ENCODE measurements at regions not wholly inside any gene's neighbourhood (a gene's known extent, or its start where the extent isn't known, plus 50 kb on each side); places are given as distances from the start of the nearest gene placed in this dataset.

DNA sequence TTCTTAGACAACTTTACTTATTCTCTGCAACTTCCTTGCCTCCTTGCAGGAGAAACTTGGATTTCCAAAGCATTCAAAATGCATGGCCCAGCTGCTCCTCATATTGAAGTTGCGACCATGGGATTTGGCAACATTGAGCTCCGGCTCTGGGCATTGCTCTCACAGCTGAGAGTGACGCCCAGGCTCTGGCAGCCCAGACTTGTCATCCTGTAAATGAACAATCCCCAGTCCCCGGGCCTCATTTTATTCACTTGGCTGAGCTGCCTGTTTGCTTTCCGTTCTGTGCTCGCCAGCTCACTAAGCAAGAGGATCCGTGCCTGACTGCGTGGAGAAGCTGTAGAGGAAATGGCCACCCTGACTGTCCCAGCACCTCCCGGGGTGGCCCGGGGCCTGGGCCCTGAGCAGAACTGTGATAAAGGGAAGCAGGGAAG, 119.5 kb upstream of the CD93 start:
- no peak for DNase-seq (ENCODE audit: low read depth)

DNA sequence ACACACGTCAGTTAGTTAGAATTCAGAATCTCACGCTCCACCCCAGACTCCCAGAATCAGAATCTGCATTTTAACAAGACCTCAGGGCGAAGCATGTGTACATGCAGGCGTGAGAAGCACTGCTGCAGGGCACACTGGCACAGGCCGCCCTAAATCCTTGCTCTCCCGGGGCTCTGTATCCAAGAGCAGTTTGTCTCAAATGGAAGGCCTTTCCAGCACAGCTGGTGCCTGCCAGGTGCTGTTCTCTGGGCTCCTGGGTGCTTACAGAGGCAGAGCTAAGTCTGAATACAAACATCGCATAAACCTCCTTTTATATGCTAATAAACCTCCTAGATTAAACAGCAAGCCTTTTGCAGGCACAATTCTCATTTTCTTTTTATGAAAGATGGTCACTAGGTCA, 119.1 kb upstream of the CD93 start:
- no peak for DNase-seq (ENCODE audit: low read depth)

DNA sequence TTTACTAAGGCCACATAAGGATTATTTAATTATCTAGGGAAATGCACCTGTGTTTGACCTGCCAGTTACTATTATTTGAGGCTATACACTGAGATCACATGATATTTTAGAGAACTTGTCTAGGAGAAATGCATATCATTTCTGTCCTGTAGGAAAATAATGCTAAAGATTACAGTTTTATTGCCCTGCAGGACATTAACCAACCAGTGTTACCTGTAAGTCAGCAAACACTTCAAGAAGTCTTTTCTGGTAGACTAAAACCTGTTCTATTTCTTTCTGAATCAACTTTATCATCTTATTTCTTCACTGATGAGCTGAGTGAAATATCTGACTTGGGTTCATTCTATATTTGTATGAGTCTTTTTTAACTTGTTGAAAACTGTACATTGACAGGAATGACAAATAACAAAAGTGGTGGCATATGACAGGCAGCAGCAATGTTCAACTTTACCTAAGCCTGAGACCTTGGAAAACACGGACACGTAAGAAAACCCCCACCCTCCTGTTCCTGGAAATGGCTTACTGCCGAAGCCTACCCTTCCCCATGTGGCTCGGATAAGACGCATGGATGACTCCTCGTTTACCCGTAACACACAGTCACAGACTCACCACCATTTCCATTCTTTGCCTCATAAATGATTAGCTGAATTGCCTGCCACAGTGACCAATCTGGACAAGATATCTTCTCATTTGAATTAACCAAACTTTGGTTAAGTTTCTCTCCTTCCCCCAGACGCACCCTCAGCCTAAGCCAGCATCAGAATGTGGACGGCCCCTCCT, 118.0 kb upstream of the CD93 start:
- DNase-seq (ENCODE audit: low read depth), result no peak

DNA sequence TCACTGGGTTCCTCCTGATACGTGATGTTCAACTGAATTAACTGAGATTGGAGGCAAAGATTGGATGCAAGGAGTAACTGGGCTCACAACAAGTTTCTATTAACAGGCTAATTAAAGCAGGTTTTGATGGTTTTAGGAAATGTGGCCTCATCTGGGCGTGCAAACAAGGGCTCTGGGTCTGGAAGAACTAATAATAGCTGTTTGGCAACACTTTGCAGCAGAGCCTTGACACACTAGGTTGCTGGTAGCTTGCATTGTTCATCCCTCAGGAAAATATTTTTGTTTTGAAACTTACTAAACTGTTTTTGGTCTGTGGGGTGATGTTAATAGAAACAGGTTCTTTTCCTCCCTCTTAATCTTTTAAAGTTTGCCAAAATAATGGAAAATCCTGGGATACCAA, 117.2 kb upstream of the CD93 start:
- DNase-seq (ENCODE audit: low read depth), result no peak

DNA sequence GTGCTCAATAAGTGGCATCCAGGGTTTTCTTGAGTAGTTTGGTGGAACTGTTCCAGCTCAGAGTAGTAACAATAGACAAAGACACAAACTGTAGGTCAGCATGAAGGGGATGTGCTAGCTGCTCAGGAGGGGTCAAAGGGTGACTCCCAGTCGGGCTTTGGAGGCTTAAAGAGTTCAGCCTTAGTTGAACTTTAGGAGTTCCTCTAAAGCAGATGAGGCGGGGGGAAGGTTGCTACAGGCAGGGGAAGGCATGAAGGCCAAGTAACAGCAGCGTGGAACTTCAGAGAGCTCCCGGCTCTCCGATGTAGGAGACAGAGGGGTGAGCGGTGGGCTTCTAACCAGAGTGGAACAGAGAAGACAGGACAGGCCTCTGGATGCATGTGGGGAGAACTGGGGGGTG, 115.5 kb upstream of the CD93 start:
- DNase-seq (ENCODE audit: low read depth), result no peak

DNA sequence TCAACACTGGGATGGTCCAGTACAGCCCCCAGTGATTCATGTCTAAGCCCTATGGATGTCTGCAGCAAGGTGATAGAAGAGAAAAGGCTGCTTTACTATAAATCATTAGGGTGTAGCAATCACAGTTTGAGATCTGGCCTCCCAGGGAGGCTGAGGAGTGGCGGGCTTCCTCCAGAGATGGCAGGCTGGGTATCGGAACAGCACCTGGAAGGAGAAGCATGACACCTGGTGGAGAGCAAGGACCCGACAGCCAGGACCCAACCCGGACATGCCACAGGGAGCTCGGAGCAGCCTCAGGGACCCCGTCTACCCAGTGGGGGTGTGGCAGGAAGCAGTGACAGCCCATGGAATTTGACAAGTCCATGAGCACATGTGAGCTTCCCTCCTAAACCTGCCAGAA, 114.8 kb upstream of the CD93 start:
- DNase-seq (ENCODE audit: low read depth), result no peak

DNA sequence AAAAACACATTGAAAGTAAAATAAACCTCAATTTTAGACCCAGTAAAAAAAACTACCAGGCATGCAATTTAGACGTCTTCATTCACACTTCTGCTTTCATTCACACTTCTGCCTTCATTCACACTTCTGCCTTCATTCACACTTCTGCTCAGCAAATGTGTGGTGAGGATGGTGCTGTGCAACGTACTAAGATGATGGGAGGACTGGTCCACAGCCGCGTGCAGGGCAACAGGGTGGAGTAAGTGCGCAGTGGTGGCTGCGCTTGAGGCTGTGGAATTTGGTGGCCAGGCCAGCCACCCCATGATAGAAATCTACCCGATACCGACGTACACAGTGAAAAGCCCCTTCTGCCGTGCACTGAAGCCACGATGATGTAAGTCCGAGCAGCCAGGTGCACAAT, 114.3 kb upstream of the CD93 start:
- no peak for DNase-seq (ENCODE audit: low read depth)

DNA sequence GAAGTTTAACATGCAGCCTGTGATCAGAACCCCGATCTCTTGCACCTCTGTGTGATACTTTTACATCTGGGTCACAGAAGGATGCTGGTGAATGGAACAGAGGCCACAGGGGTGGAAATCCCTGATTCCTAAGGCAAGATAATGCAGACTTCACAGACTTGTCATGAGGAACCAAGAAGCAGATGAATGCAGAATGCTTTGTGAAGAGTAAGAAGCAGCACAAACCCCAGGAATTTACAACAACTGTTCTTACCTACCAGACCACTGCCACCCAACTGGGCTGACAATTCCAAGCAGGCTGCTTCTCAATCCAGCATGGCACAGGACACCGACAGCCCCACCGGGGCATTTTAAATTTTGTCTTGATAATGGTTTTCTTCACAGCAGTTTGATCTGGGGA, 113.2 kb upstream of the CD93 start:
- no peak for DNase-seq (ENCODE audit: low read depth)

DNA sequence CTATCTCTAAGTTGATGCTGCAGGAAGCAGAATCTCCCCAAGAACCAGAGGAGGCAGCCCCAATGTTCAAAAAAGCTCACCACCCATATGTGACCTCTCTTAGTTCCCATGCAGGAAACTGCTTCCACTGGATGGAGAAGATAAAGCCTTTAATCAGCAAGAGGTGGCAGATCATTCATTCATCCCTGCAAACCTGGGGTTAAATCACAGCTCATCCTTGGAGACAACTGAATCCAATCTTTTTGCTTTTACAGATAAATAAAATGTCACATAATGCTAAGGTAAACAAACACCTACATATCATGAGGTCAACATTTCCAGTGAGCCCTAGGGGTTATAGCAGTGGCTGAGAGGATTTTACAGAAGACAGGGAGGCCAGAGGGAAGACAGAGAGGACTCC, 112.7 kb upstream of the CD93 start:
- no peak for DNase-seq (ENCODE audit: low read depth)

DNA sequence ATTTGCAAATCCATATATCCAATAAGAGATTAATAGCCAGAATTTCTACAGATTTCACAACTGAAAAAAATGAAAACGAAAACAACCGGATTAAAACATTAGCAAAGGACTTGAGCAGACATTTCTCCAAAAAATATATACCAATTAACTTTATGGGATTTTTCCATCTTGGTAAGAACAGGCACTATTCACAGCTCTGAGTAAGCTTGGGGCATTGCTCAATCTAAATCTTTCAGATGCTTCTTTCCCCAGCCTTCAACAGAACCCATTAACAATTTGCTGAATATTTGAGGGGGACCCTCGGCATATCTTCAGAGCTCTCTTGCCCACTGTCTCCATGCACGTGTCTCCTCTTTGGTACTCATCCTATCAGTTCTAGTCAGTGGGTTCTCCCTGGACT, 111.7 kb upstream of the CD93 start:
- peak; percentile 9 for DNase-seq (ENCODE audit: low read depth)

DNA sequence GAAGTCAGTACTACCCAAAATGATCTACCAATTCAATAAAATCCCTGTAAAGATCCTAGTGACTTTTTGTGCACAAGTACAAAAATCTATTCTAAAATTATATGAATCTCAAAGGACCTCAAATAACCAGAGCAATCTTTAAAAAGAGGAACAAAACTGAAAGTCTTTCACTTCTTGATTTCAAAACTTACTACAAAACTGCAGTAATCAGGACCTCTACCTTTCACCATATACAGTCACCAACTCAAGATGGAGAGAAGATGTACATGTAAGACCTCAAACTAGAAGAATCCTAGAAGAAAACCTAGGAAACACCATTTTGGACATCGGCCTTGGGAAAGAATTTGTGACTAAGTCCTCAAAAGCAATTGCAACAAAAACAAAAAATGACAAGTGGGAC, 109.5 kb upstream of the CD93 start:
- DNase-seq (ENCODE audit: low read depth), result no peak

DNA sequence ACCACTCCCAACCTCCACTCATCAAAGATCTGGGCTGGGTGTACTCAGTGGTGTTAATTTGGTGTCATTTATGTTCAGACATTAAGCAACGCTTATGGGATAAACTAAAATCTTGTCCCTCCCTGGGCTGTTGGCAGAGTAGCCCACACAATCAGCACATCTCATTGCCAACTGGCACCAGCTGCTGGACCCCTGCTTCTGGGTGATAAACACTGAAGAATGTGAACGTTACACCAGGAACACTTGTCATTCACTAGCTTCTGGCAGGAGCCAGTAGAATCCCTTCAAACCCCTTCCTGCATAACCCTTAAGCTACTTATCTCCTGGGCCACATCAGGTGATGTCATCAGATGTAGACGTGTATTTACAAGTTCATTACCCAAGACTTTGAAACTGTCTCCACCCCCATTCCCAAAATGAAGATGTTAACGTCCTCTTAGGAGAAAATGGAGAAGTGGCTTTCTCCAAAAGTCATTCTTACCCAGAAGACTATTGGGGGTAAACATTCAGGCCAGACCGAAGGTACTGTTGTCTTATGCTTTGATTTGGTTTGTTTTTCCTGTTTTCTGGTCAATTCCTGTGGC, 107.8 kb upstream of the CD93 start:
- DNase-seq (ENCODE audit: low read depth), result peak; percentile 18

DNA sequence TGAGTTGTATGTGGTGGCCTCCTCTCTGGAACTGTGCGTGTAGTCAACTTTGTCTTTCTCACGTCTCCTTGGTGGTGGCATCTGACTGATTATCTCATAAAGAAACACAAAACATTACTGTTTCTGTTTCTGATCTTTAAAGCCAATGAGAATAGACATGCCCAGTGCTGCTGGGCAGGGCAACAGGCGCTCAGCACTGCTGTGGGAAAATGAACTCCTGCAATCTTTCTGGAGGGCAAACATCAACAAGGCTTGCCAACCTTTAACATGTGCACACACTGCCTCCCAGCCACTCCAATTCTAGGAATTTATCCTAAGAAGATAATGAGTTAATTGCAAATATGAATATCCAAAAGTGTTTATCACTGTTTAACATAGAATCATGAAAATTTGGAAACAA, 106.3 kb upstream of the CD93 start:
- DNase-seq (ENCODE audit: low read depth), result no peak

DNA sequence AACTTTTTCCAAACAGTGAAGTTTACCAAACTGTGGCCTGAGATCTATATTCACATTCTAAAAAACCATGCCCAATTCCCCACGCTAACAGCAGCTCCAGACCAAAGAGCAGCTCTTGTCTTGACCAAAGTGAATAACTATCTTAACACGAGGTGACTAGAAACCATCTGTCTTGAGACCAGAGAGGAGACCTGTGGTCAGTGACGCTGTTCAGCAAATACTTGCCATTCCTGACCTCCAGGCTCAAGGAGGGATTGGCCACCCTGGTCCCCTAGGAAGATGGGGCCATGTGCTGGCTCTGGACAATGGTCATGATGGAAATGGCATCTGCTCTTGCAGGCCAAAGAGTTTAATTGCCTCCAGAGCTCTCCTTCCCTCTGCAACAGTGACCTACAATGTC, 104.4 kb upstream of the CD93 start:
- peak; percentile 21 for DNase-seq (ENCODE audit: low read depth)

DNA sequence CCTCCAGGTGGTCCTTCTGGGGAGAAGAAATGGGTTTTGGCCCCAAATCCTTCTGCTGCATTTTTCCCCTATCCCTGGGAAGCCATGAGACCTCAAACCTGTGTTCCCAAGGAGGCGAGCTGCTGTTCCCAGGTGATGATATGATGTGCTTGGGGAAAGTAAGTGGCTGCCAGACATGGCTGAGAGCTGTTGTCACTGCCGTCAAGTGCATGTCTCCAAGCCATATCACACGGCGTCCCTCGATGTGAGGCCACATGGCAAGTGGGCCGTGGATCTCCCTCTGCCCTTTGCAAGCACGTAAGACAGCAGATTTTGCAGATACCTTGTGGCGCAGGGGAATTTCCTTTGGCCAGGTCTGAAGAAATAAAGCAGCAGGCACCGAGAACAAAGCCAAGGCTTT, 103.7 kb upstream of the CD93 start:
- DNase-seq (ENCODE audit: low read depth), result no peak

DNA sequence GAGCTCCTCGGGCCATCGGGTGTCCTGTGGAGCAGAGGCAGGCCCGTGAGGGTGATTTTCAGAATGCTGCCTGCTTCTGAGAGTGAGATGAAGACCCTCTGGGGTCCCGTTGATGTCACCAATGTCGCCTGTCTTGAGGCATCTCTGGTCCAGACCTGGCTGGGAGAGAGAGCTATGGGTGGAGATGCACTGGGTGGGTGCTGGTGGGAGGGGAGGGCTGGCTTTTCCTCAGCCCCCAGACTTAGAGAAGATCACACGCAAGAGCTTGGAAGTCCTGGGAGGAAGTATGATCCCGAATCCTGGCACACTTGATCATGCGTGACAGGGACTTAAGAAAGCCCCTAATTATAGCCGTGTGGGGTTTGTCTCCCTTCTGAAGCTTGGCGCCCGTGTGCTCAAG, 103.2 kb upstream of the CD93 start:
- DNase-seq (ENCODE audit: low read depth), result no peak

DNA sequence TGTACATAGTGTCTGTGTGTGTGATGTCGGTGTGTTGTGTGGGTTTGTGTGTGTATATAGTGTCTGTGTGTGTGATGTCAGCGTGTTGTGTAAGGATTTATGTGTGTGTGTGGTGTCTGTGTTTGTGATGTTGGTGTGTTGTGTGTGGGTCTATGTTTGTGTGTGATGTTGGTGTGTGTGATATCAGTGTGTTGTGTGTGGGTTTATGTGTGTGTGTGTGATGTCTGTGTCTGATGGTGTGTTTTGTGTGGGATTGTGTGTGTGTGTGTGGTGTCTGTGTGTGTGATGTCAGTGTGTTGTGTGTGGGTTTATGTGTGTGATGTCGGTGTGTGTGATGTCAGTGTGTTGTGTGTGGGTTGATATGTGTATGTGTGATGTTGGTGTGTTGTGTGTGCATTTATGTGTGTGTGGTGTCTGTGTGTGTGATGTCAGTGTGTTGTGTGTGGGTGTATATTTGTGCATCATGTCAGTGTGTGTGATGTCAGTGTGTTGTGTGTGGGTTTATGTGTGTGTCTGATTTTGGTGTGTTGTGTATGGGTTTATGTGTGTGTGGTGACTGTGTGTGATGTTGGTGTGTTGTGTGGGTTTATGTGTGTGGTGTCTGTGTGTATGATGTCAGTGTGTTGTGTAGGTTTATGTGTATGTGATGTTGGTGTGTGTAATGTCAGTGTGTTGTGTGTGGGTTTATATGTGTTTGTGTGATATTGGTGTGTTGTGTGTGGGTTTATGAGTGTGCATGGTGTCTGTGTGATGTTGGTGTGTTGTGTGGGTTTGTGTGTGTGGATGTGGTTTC, 102.4 kb upstream of the CD93 start:
- no peak for DNase-seq (ENCODE audit: low read depth)

DNA sequence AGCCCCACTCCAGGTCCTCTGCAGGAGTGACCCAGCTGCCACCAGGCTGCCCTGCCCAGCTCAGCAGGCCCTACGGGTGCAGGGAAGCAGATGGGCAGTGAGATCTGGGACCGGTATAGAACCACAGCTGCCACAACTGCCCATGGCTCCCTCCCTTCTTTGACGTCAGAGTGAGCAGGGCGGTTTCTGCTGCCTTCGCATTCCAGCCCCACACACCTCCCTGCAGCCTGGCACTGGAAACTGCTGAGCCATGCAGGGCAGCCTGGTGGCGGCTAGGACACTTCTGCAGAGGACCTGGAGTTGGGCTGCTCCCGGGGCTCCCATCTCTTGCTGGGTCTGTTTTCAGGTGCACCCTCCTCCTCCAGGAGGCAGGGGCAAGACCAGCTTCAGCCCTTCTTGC, 101.6 kb upstream of the CD93 start:
- DNase-seq (ENCODE audit: low read depth), result peak; percentile 83

DNA sequence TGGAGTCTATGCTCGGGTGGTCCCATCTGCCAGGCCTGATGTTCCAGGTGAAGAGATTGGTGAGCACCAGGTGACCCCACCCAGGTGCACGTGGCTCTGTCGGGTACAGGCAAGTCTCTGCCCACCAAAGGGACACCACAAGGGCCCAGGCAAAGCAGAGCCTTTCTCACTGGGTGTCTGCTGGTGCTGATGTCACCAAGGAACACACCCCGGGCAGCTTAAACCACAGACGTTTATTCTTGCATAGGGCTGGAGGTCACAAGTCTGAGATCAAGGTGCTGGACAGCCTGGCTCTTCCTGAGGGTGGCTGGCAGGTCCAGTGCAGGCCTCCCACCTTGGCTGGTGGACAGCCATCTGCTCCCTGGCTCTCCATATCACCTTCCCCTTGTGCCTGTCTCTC, 100.7 kb upstream of the CD93 start:
- no peak for DNase-seq (ENCODE audit: low read depth)

DNA sequence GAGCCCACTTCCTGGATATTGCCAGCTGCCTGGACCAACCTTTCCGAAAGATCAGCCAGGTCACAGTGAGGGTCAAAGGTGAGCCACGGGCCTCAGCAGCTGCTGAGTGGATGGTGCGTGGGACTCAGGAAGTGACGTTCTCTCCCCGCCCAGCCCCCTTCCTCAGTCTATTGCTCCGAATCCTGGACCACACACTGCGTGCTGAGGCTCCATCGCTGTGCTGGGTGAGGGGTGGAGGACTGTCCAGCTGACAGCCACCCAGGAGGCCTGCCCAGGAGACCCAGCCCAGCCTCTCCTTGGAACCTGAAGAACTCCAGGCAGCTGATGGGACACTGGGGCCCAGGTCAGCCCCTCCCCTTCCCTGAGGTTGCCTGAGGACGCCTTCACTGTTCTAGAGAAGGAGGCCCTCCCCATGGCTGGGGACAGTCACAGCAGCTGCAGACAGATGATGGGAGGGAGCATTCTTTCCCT, 94.4 kb upstream of the CD93 start:
- DNase-seq (ENCODE audit: low read depth), result peak; percentile 72

DNA sequence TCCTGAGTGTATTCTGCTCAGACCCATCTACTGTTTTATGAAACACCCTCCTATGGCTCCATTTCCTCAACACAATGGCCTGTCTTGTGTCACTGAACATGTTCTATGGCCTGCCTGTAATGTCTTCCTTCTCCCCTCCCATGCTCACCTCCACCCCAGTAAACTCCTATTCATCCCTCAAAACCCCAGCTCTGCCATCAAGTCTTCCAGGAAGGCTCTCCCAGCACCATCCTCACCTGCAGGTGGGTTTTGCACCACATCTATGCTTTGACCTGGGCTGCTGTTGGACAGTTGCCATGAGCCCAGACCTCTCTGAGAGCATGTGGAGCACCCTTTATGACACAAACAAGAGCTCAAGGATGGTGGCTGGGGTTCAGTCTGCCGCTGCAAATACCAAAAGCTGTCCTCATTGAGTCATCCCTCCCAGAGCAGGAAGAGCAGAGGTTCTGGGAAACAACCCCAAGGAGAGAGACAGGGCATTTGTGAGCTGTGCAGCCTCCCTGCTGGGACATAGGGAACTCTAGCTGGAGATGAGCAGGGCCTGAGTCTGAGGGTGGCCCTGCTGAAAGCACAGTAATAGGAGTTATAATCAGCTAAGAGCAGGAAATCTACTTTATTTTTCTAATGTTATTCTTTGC, 93.8 kb upstream of the CD93 start:
- peak; percentile 78 for DNase-seq (ENCODE audit: low read depth)

DNA sequence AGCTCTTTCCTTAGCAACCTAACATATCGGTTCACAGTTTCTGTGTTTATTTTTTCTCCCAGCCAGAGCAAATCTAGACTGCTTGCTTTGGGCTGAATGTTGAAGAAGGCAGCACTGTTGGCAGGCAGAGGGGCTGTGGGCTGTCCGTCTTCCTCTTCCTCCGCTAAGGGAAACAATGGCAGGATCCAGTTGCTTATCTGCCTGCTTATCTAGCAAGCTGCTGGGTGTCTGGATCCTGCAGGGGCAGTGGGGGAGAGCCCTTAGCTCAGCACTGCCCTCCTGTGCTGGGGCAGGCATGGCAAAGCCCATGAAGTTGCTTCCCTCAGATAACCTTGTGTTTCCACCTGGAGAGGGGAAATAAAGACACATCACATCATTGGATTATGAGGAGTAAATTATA, 92.7 kb upstream of the CD93 start:
- DNase-seq (ENCODE audit: low read depth), result no peak

Measured in LHCN-M2 (cell line).